CD4-positive, alpha-beta T cell treated with Interleukin-2 at 100 ng/mL for 4 hours (primary cell): ENCODE measurements at regions not wholly inside any gene's neighbourhood (a gene's known extent, or its start where the extent isn't known, plus 50 kb on each side); places are given as distances from the start of the nearest gene placed in this dataset.
"Not testable (repeated sequence)": the region's sequence is repeated elsewhere in the genome, so short reads cannot be mapped to it uniquely, and the experiment has no call there.

Source experiments
- DNase-seq: peaks from one replicate; pipeline ENCODE4 v3.0.0-alpha.2; 2020; ENCODE audit warnings: low spot score

DNA sequence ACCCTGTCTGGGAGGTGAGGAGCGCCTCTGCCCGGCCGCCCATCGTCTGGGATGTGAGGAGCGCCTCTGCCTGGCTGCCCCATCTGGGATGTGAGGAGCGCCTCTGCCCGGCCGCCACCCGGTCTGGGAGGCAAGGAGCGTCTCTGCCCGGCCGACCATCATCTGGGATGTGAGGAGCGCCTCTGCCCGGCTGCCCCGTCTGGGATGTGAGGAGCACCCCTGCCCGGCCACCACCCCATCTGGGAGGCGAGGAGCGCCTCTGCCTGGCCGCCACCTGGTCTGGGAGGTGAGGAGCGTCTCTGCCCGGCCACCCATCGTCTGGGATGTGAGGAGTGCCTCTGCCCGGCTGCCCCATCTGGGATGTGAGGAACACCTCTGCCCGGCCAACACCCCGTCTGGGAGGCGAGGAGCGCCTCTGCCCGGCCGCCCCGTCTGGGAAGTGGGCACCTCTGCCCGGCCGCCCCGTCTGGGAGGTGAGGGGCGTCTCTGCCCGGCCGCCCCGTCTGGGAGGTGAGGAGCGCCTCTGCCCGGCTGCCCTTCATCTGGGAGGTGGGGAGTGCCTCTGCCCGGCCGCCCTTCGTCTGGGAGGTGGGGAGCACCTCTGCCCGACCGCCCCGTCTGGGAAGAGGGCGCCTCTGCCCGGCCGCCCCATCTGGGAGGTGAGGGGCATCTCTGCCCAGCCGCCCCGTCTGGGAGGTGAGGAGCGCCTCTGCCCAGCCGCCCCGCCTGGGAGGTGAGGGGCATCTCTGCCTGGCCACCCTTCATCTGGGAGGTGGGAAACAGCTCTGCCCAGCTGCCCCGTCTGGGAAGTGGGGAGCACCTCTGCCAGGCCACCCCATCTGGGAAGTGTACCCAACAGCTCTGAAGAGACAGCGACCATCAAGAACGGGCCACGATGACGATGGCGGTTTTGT lies 399.7 kb downstream of the CAAP1 start:
- DNase-seq, result not testable (repeated sequence)

DNA sequence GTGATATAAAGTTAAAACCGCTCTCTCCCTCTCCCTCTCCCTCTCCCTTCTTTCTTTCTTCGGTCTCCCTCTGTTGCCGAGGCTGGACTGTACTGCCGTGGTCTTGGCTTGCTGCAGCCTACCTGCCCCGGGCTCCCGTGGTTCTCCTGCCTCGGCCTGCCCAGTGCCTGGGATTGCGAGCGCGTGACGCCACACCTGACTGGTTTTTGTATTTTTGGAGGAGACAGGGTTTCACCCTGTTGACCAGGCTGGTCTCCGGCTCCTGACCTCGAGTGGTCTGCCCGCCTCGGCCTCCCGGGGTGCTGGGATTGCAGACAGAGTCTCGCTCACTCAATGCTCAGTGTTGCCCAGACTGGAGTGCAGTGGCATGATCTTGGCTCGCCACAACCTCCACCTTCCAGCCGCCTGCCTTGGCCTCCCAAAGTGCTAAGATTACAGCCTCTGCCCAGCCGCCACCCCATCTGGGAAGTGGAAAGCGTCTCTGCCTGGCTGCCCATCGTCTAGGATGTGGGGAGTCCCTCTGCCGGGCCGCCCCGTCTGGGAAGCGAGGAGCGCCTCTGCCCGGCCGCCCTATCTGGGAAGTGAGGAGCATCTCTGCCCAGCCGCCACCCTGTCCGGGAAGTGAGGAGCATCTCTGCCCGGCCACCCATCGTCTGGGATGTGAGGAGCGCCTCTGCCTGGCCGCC lies 400.5 kb downstream of the CAAP1 start:
- DNase-seq, result not testable (repeated sequence)

DNA sequence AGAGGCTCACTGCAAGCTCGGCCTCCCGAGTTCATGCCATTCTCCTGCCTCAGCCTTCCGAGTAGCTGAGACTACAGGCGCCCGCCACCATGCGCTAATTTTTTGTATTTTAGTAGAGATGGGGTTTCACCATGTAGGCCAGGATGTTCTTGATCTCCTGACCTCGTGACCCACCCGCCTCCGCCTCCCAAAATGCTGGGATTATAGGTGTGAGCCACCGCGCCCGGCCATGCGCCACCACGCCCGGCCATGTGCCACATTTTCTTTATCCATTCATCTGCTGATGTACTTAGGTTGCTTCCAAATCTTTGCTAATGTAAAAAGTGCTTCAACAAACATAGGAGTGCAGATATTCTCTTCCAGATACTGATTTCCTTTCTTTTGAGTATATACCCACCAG lies 408.6 kb downstream of the CAAP1 start:
- DNase-seq, result no peak

DNA sequence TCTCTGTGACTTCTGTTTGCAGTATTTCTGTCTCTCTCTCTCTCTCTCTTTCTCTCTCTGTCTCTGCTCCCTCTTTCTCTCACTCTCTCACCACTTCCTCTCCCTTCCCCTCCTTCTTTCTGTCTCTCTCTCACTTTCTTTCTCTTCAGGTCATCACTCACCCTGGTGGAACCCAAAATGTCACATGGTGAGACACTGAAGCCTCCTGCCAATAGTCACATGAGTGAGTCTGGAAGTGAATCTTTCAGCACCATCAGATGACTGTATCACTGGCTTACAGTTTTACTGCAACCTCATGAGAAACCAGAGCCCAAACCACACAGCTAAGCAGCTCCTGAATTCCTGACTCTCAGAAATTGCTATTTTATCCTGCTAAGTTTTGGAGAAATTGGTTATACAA lies 414.6 kb downstream of the CAAP1 start:
- no peak for DNase-seq

DNA sequence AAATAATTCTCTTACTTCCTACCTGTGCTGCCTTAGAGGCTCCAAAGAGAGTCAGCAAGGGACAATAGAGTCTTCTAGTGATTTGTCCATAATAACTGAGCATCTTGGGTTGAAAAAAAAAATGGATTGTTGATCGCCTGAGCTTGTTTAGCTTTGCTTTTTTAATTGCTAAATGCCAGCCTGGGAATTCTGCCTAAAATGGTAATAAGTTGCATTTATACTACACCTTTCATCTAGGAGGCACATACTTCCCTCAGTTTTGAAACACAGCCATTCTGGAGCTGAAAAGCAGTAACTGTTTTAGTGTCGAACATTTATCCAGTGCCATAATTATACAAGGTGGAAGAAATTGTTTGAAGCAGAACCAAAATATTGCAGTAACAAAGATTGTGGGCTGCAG lies 421.3 kb downstream of the CAAP1 start:
- no peak for DNase-seq

DNA sequence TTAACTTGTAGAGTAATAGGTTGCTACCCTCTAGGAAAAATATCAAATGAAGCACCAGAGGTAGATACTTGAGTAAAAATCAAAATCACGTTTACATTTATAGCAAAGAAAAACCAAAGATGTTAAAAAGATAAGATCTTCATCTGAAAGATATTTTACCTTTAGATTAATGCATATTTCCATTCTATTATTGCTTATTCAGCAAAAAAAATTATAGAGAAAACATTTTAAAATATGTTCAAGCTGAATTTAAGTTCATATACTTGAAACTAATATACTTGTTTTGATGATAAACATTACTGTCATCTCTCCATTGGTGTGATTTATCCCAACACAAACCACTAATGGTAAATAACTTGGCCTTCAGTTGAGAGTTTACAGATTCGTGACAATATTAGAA lies 422.3 kb downstream of the CAAP1 start:
- DNase-seq, result no peak

DNA sequence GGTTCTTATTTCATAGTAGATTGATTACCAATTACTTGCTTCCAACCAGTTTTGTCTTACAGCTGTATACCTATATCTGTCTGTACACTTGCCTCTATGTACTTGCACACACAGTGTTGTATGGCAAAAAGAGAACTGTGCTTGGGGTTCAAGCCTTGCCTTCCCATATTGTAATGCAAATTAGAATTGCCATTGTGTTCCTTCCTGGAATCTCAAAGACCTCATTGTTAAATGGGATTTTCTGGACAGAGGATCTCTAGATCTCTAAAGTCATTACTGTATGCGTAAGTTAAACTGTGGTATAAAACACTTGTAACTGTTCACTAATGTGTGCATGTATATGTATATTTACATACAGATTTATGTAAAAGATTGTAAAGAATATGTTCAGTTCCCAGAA lies 428.8 kb downstream of the CAAP1 start:
- DNase-seq, result no peak

DNA sequence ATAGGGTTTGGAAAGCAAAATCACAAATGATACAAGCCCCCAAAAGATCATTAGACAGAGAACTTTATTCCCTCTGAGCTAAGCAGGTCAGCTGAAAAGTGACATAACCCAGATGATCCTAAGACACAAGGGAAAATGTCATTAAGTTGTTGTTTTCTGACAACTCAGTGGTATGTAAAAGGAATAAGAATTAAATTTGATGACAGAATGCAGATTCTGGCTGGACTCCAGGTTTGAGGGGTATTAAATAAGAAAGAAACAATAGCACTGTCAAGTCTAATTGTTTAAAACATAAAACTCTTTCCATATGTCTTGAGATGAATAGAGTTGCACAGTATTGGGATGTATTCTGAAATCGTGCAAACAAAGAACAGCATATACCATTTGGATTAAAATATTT lies 429.9 kb downstream of the CAAP1 start:
- no peak for DNase-seq

DNA sequence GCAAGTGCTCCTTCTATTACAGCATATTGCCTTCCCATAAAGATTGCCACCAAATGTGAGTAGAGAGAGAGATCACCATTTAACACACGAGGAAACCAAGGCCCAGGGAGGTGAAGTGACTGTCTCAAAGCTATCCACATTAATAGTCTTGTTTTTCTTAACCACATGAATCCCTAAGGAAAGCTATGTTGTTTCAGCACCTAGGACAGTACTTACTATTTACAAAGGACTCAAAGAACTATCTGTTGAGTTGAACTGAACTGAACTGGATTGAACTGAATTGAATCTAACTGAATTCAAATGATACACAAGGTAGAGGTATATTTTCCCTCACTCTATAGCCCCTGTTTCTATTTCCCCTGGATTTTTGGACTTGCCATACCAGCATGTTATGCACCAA lies 430.4 kb downstream of the CAAP1 start:
- DNase-seq, result no peak

DNA sequence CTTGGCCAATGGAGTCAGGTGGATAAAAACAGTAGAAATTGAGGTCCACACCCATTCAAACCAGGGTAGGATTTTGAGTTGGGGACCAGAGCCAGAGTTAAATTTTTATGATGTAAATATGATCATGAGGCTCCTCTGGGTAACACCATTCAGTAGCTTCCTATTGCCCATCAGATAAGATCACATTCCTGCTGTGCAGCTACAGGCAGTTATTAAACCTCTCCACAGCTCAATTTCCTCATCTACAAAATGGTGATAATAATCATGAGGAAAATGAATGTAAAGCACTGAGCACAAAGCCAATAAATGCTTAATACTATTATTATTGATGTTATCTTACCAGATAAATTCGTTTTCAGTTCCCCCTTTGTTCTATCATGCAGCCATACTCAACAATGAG lies 432.0 kb downstream of the CAAP1 start:
- DNase-seq, result no peak

DNA sequence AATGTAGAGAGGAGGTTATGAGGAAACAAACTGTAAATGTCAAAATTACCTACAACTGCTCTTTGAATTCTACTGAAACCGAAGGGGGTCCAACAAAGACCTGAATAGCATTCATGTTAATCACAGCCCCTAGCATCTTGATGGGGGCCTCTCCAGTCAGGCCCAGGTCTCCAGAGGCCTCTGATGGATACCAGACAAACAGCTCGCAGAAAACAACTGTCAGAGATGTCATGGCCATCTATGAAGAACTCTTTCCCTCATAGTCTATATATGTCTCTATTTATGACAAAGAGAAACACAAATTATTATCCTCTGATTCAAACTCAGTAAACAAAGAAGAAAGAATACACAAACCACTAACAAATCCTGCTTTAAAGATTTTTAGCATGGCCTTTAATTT lies 432.6 kb downstream of the CAAP1 start:
- DNase-seq, result no peak

DNA sequence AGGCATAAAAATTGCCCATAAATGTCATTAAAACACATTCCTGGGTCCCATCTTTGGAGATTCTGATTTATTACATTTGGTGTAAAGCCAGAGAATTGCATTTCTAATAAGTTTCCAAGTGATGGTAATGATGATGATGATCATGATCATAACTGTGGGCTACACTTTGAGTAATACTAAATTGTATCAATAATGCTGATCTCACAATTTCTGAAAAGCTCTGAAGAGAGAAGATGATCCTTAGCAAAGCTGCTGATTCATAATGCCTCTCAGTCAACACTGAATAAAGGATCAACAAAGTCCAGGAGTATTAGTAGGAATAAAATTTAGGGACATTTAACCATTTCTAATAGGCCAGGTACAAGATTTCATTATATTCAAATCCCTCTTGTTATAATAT lies 434.5 kb downstream of the CAAP1 start:
- DNase-seq, result no peak

DNA sequence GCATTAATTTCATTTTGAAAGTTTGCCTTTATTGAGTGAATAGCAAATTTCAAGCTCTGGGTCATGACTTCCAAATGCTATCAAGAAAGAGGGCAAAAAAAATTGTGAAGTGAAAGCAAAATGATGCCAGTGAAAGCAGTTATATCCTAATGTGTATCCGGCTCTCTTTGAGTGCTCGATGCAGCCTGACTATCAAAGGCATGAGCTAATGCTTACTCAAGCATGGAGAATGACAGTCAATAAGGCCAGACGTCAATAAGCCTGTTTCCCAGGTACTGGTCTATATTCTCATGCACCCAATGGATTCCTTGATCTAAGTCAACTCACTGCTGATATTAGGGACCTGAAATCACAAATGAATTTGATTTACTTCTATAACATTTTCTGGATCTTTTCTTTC lies 435.5 kb downstream of the CAAP1 start:
- DNase-seq, result no peak

DNA sequence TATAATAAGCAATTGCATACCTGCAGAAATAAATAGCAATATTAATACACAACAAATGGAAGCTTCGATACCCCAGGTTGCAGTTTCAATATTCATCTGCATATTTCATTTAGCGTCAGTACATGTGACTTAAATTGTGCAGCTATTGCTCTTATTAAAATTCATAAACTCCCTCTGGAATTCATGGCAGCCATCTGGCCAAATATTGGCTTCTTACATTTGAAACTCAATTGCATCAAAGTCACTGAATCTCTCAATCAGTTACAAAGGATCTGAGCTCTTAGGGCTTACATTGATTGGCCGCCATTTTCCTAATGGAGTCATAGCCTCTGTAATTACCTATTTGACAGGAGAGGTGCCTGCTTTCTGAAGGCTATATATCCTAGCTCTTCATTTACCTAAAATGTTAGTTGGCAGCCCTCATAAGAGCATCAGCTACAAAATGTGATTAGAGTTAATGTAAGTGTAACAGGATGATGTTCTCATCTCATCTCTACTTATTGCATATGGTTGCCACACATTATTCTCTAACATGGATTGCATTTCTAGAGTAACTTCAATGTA lies 453.5 kb downstream of the CAAP1 start:
- no peak for DNase-seq

DNA sequence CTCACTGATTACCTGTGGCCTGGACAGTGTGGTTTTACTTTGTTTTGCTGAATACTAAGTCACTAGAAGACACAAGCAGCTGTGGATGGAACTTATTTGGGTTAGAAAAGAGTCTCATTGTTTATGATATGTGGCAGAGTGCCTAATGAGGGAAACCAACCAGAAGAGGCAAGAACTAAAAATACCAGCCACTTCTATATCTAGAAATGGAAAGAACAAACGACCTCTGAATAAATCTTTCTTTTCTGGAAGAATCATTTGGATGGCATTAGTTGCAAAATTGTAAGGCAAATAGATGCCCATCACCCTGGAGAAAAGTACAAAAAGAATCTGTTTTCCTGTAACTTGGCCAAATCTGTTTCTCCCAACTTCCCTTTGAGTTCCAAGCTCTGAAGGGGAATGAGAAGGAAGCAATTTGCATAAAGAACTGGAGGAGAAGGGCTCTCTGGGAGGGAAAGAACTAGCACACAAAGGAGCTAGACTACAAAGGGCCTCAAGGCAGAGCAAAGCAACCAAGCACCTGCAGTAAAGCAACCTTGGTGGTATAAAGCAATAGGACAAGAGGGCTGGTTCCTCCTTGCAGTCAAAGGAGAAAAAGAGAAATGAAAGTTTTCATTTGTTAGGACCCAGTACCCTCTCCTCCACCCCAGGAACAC lies 455.4 kb downstream of the CAAP1 start:
- no peak for DNase-seq

DNA sequence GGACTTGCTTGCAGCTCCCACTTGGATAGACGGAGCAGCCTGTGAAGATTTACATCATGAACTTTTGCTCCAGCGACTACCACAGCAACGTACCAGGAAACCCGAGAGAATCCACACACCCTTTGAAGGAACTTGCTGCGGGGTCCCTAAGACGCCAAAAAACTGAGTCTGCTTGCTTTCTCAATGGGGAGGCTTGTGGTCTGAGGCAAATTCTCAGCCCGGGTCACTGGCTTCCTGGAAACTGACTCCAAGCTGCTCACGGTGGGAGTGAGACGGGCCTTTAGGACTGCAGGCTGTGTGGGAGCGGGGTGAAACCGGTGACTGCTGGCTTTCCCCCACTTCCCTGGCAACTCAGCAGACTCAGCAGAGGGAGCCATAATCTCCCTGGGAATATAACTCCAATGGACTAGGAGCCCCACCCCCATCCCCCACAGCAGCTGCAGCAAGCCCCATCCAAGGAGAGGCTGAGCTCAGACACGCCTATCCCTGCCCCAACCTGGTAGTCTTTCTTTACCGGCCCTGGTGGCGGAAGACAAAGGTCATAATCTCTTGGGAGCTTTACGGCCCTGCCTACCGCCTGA lies 466.0 kb downstream of the CAAP1 start:
- DNase-seq, result no peak

DNA sequence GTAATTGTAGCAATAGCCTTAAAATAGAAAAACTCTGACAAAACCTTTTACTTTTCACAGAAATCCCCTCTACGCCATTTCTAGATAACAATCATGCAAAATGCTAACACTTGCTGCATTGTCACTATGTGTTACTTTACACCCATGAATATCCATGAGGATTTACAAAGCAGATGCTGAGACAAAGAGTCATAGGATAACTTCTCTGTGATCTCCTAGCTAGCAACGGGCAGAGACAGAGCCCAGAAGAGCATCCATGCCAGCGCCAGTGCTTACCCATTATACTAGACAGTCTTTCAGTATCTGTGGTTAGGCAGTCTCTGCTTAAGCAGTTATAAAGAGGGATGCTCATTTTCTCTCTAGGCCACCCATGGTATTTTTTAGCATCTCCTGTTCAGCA lies 474.1 kb downstream of the CAAP1 start:
- DNase-seq, result no peak

DNA sequence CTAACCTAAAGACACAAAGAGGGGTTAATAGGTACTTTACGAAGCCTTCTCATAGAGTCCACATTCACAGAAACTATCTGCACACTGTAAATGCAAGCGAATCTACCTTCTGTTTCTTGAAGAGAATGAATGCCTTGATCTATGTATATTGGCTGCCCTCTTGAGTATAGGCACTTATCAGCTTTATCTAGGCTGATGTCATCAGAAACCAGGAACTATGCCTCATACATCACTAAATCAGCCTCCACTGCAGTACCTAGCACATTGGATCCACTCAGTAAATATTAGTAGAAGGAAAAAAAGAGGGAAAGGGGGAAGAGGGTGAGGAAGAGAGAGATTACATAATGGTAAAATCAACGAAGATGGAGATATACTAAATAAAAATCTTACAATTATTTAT lies 477.1 kb downstream of the CAAP1 start:
- no peak for DNase-seq

DNA sequence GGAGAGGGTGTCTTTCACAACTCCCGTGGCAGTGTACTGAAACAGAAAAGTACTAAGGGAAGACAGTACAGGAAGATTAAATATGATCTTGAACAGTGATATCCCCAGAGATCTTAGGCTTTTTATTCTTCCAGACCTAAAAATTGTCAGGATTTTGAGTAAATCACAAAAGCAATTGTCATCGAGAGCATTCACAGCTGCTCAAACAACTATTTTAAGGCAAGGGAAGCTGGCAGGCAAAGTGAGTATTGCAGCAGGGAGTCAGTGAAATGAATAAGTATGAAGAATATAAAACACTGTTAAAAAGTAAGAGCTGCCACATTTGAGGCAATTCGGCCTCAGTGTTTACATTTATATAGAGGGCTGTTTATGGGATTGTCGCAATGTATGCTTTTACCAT lies 479.0 kb downstream of the CAAP1 start:
- DNase-seq, result no peak

DNA sequence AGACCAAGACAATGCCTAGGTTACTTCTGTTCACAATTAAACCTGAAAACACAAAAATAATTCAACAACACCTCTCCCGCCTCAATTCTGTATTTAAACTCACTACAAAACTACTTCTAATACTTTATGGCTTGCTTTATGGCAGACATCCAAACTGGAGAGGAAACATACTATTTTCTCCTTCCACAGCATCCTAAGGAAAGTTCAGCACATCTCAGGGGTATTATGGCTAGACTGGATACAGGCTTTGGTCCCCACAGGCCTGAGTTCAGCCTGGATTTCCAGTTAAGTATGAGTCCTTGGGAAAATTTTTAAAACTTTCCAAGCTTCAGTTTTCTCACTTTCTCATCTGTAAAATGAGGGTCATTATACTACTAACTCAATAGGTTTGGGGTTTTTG lies 480.2 kb downstream of the CAAP1 start:
- no peak for DNase-seq

DNA sequence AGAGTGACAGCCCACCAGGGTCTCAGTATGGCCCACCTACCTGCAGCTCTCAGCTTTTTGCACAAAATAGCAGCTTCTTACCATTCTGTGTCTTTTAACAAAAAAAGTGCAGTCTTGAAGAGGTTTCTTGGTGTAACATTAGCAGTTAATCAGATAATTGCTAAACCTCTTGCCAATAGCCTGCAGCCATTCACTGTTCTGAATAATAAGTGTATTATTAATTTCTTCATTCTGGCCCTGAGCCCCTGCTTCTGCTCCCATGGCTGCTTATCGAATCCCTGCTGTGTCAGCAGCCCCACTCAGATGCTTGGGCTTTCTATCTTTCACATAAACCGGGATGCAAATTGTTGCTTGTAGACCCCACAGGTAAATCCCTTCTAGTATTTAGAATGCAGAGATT lies 485.9 kb downstream of the CAAP1 start:
- DNase-seq, result no peak

DNA sequence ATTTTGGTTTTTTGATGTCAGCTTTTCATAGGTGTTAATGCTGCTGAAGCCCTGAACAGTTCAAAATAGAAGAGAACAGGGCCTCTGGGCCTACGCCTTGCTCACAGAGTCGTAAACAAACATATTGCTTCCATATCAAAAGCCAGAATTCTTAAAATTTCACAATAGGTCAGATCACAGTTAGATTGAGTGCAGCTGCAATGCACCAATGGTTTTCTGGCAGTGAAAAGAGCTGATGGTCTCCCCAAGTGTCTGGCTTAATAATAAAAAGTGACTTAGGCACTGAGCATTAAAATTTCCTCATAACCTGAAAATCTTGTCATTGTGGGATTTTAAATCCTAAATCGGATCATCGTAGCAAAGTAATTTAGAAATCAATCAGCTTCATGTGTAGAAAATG lies 493.0 kb downstream of the CAAP1 start:
- DNase-seq, result no peak
